Thyroid gland (tissue), 4 donors: ENCODE measurements at regions not wholly inside any gene's neighbourhood (a gene's known extent, or its start where the extent isn't known, plus 50 kb on each side); places are given as distances from the start of the nearest gene placed in this dataset.

ENCODE experiments used
- DNase-seq, 2 donors: peaks; one replicate each; pipeline ENCODE4 v3.0.0-alpha.2; 2019
- H3K27ac ChIP-seq, 3 donors: fragments of 200-600 bp; sonication (generic); 1 replicate in 2 of 3; 2 replicates in 1 of 3; pipeline ENCODE4 v1.5.1; 2016 to 2019; ENCODE audit warnings: mild to moderate bottlenecking in 1 of 3, moderate library complexity in 1 of 3
- H3K27me3 ChIP-seq: fragments of 200-600 bp; sonication (generic); one replicate; pipeline ENCODE4 v1.5.1; 2019
- H3K36me3 ChIP-seq, 2 donors: fragments of 200-600 bp; sonication (generic); one replicate each; pipeline ENCODE4 v1.5.1; 2016 to 2019
- H3K4me1 ChIP-seq, 2 donors: fragments of 200-600 bp; sonication (generic); one replicate each; pipeline ENCODE4 v1.5.1; 2017 to 2019
- H3K4me3 ChIP-seq, 3 donors: fragments of 200-600 bp; sonication (generic); replicated peaks in 1 of 3; 1 replicate in 2 of 3; 2 replicates in 1 of 3; pipeline ENCODE4 v1.5.1; 2016; ENCODE audit warnings: mild to moderate bottlenecking in 1 of 3
- H3K9me3 ChIP-seq: fragments of 200-600 bp; sonication (generic); one replicate; pipeline ENCODE4 v1.5.1; 2017
- POLR2A ChIP-seq, 2 donors: fragments of 450-650 bp; IDR thresholded peaks; one replicate each; pipeline ENCODE4 v1.6.1; 2017; ENCODE audit warnings: antibody characterized with exemption in 2 of 2, mild to moderate bottlenecking in 2 of 2, moderate library complexity in 1 of 2
- WGBS, 2 donors: methylation state at CpG; one replicate each; pipeline ENCODE4 v1.1.5; 2017; 5-methylcytosine and 5-hydroxymethylcytosine counted together
- intact Hi-C: fragments of 100-400 bp; cut with DNase I; formaldehyde crosslinking; loops from one replicate; pipeline ENCODE4 v1.15.1; 2023
- TF ChIP-seq, protein P1 (sequence below), 6 experiments: fragments of 200-600 bp in 3 of 6; fragments of 450-650 bp in 3 of 6; sonication (generic) in 3 of 6; IDR thresholded peaks; one replicate each; pipeline ENCODE4 v1.5.1; 2016 to 2019; ENCODE audit warnings: antibody characterized with exemption in 6 of 6, mild to moderate bottlenecking in 2 of 6, inconsistent platforms in 1 of 6, moderate library complexity in 1 of 6

DNA sequence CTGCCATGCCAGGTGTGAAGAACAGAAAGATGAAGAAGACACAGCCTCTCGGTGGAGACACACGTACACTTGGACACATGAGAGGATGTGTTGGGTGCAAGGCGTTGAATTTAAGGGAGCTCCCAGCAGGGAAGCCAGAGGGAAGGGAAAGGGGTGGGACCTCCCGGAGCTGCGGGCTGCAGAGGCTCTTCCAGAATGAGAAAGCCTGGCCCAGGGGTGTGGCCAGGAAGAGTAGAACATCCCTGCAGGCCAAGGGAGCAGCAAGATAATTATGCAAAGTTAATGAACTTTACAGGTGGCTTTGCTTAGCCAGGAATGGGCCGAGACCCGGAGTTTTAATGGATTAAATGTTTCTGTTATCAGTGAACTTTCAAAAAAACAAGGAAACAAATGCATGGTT lies 270.3 kb downstream of the KLF6 start:
- Histone ChIP-seq H3K27ac (no peak overlapping the region), H3K36me3 (no peaks in the 10 kb centered on the region), H3K4me3 (no peak overlapping the region), H3K9me3 (no peaks in the 10 kb centered on the region), H3K4me1 (no peaks in the 10 kb centered on the region), H3K27me3 (no peaks in the 10 kb centered on the region)
- WGBS, 2 donors = 74 to 96% methylated on average over 7 of the region's 7 CpGs
- intact Hi-C loops = no loop called here
- DNase-seq = no peak
- TF ChIP-seq, protein P1, sequence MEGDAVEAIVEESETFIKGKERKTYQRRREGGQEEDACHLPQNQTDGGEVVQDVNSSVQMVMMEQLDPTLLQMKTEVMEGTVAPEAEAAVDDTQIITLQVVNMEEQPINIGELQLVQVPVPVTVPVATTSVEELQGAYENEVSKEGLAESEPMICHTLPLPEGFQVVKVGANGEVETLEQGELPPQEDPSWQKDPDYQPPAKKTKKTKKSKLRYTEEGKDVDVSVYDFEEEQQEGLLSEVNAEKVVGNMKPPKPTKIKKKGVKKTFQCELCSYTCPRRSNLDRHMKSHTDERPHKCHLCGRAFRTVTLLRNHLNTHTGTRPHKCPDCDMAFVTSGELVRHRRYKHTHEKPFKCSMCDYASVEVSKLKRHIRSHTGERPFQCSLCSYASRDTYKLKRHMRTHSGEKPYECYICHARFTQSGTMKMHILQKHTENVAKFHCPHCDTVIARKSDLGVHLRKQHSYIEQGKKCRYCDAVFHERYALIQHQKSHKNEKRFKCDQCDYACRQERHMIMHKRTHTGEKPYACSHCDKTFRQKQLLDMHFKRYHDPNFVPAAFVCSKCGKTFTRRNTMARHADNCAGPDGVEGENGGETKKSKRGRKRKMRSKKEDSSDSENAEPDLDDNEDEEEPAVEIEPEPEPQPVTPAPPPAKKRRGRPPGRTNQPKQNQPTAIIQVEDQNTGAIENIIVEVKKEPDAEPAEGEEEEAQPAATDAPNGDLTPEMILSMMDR (IDR thresholded peaks at IDR 0.05) = no peak
- TF ChIP-seq POLR2A (IDR thresholded peaks at IDR 0.05) = no peak

DNA sequence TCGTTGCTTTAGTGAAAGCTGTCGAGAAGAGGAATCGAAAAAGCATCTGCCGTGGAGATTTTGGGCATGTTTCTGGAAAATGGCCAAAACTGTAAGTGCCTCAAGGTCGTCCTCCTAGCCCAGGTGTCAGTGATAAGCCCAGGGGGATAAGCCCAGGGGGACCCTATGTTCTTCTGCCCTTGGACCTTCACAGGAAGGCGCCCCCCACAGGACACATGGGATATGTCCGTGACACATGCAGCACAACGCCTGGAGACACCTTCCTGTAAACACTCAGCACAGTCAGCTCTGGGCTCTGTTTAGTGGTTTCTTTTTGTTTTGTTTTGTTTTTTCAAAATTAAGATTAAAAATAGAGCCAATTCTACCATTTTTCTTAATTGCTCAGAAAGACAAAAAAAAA lies 272.7 kb downstream of the KLF6 start:
- TF ChIP-seq, protein P1 (IDR thresholded peaks at IDR 0.05) = no peak
- TF ChIP-seq POLR2A (IDR thresholded peaks at IDR 0.05) = no peak
- 74 to 76% methylated on average over 8 of the region's 8 CpGs for WGBS, 2 donors
- intact Hi-C loops = no loop called here
- no peaks in the 10 kb centered on the region for H3K9me3 ChIP-seq
- no peak for DNase-seq
- H3K27ac ChIP-seq = no peak overlapping the region
- no peaks in the 10 kb centered on the region for H3K4me1 ChIP-seq
- no peaks in the 10 kb centered on the region for H3K27me3 ChIP-seq
- no peaks in the 10 kb centered on the region for H3K36me3 ChIP-seq
- no peak overlapping the region for H3K4me3 ChIP-seq

- H3K4me3 ChIP-seq = no peak overlapping the region
- no peaks in the 10 kb centered on the region for H3K36me3 ChIP-seq
- DNase-seq = no peak
- no peaks in the 10 kb centered on the region for H3K27me3 ChIP-seq
- TF ChIP-seq POLR2A (IDR thresholded peaks at IDR 0.05) = no peak
- TF ChIP-seq, protein P1 (IDR thresholded peaks at IDR 0.05) = no peak
- intact Hi-C loops = no loop called here
- WGBS, 2 donors = 75 to 76% methylated on average over 5 of the region's 5 CpGs
- H3K4me1 ChIP-seq = no peaks in the 10 kb centered on the region
- no peak overlapping the region for H3K27ac ChIP-seq
- no peaks in the 10 kb centered on the region for H3K9me3 ChIP-seq
These were observed 273.5 kb downstream of the KLF6 start for GRCh38 chr10:3511483-3511882.

- Histone ChIP-seq H3K9me3 (no peaks in the 10 kb centered on the region), H3K4me1 (no peaks in the 10 kb centered on the region), H3K27me3 (no peaks in the 10 kb centered on the region), H3K4me3 (no peak overlapping the region), H3K36me3 (no peaks in the 10 kb centered on the region), H3K27ac (no peak overlapping the region)
- DNase-seq = no peak
- 80 to 86% methylated on average over 6 of the region's 6 CpGs for WGBS, 2 donors
- intact Hi-C loops = no loop called here
- TF ChIP-seq, protein P1 (IDR thresholded peaks at IDR 0.05) = no peak
- TF ChIP-seq POLR2A (IDR thresholded peaks at IDR 0.05) = no peak
These were observed 274.3 kb downstream of the KLF6 start for GRCh38 chr10:3510741-3511140.

DNA sequence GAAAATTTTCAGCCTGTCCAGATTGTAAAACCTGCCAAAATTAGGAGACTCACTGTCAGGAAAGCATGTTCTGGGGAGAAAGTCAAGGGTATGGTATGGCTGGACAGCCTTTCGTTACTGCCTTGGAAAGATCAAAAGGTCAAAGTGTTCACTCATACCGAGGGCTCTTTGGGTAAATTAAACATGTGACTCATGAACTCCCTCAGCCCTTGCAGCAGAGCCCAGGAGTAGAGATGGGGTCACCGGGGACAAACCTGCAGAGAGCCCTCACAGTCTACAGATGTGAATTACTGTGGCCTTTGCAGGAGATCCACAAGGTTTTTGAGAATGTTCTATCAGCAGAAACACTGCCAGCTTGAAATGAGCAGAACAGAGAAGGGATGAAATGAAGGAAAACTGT lies 275.7 kb downstream of the KLF6 start:
- Histone ChIP-seq H3K4me1 (no peaks in the 10 kb centered on the region), H3K36me3 (no peaks in the 10 kb centered on the region), H3K4me3 (no peak overlapping the region), H3K27me3 (no peaks in the 10 kb centered on the region), H3K9me3 (no peaks in the 10 kb centered on the region), H3K27ac (no peak overlapping the region)
- 80 to 85% methylated on average over 3 of the region's 3 CpGs for WGBS, 2 donors
- DNase-seq = no peak
- intact Hi-C loops = no loop called here
- TF ChIP-seq, protein P1 (IDR thresholded peaks at IDR 0.05) = no peak
- TF ChIP-seq POLR2A (IDR thresholded peaks at IDR 0.05) = no peak
